K562 (cell line): ENCODE measurements at regions not wholly inside any gene's neighbourhood (a gene's known extent, or its start where the extent isn't known, plus 50 kb on each side); places are given as distances from the start of the nearest gene placed in this dataset.

ENCODE experiments used
- ATAC-seq: fragments of 200-7000 bp; cut with Tn5 transposase; 3 replicates; pipeline ENCODE4 v1.9.1; 2020; ENCODE audit warnings: moderate library complexity
- BruUV-seq: library from RNA; stranded (reverse); fragments of 400-500 nt; replicated peaks from 2 replicates; lab custom pipeline; 2021; lab: Mats Ljungman, UMichigan
- CTCF ChIA-PET: fragments of 300-600 bp; formaldehyde crosslinking; extraction: SDS; loops from one replicate; lab custom pipeline; 2021; ENCODE audit warnings: low intra/inter-chr PET ratio; lab: Yijun Ruan, JAX
- POLR2A ChIA-PET: fragments of 300-600, 350-650 bp; sonication (Branson Sonifier 250); formaldehyde crosslinking; extraction: SDS; loops from one replicate; lab custom pipeline; 2021; ENCODE audit warnings: antibody characterized with exemption, inconsistent platforms; lab: Yijun Ruan, JAX
- DNase-seq, 4 experiments: peaks; one replicate each; pipeline versions ENCODE4 v3.0.0 to v3.0.0-alpha.2; 2011 to 2018; ENCODE audit warnings: low spot score in 3 of 4, mixed read lengths in 3 of 4; ENCODE audit errors: extremely low read depth in 1 of 4
- FAIRE-seq: peaks from 2 replicates; lab custom pipeline; 2011; peaks lifted over from hg19 to GRCh38; lab: Jason Lieb, UNC
- H2AFZ ChIP-seq: 2 replicates; pipeline ENCODE4 v1.6.0; 2011; ENCODE audit warnings: low read depth, low read length, control low read depth, inconsistent platforms
- H3K27ac ChIP-seq: fragments of 200-600 bp; 3 replicates; pipeline ENCODE4 v1.8.0; 2011; ENCODE audit warnings: low read depth, mild to moderate bottlenecking, control low read depth, inconsistent platforms, low read length, moderate library complexity, mixed read lengths; ENCODE audit errors: extremely low read depth
- H3K27me3 ChIP-seq, 2 experiments: fragments of 300-600 bp in 1 of 2; 2 replicates in 1 of 2; 3 replicates in 1 of 2; pipeline versions ENCODE4 v1.6.0 to v1.8.0; 2011; ENCODE audit warnings: inconsistent platforms in 2 of 2, low read length in 2 of 2, mild to moderate bottlenecking in 1 of 2, mixed read lengths in 1 of 2, moderate library complexity in 1 of 2; ENCODE audit not compliant: control insufficient read depth in 2 of 2, insufficient read depth in 2 of 2
- H3K36me3 ChIP-seq: fragments of 300-600 bp; 3 replicates; pipeline ENCODE4 v1.8.0; 2011; ENCODE audit warnings: mild to moderate bottlenecking, low read length, inconsistent platforms; ENCODE audit not compliant: control insufficient read depth, insufficient read depth
- H3K4me1 ChIP-seq, 2 experiments: fragments of 200-600 bp in 1 of 2; replicated peaks in 1 of 2; 2 replicates in 1 of 2; 3 replicates in 1 of 2; pipeline versions ENCODE4 v1.5.1 to v1.8.0; 2011; ENCODE audit warnings: inconsistent platforms in 2 of 2, low read length in 2 of 2, mild to moderate bottlenecking in 1 of 2, mixed read lengths in 1 of 2, moderate library complexity in 1 of 2; ENCODE audit not compliant: control insufficient read depth in 2 of 2, insufficient read depth in 2 of 2
- H3K4me2 ChIP-seq: 2 replicates; pipeline ENCODE4 v1.6.1; 2011; ENCODE audit warnings: low read length, control low read depth, inconsistent platforms, mixed read lengths; ENCODE audit not compliant: insufficient read depth
- H3K4me3 ChIP-seq: fragments of 200-600 bp; sonication (generic), shearing (Covaris generic); 2 replicates; pipeline ENCODE4 v1.5.1; 2016; ENCODE audit warnings: control low read depth, inconsistent platforms
- H3K79me2 ChIP-seq: fragments of 200-600 bp; 3 replicates; pipeline ENCODE4 v1.8.0; 2011; ENCODE audit warnings: low read length, inconsistent platforms; ENCODE audit not compliant: control insufficient read depth, insufficient read depth
- H3K9ac ChIP-seq, 2 experiments: 2 replicates each; pipeline versions ENCODE4 v1.6.0 to v1.6.1; 2011; ENCODE audit warnings: low read depth in 2 of 2, low read length in 2 of 2, control low read depth in 1 of 2, inconsistent platforms in 1 of 2, mild to moderate bottlenecking in 1 of 2, mixed read lengths in 1 of 2; ENCODE audit not compliant: insufficient read depth in 1 of 2
- H3K9me1 ChIP-seq: one replicate; pipeline ENCODE4 v1.6.0; 2011; ENCODE audit warnings: inconsistent platforms, mild to moderate bottlenecking, low read length, moderate library complexity; ENCODE audit not compliant: control insufficient read depth, insufficient read depth
- H3K9me3 ChIP-seq: replicated peaks from 2 replicates; pipeline ENCODE4 v1.5.1; 2011; ENCODE audit warnings: low read depth, low read length, inconsistent platforms; ENCODE audit not compliant: control insufficient read depth, insufficient read depth
- H4K20me1 ChIP-seq: replicated peaks from 2 replicates; pipeline ENCODE4 v1.6.1; 2011; ENCODE audit warnings: low read length, inconsistent platforms, mixed read lengths; ENCODE audit not compliant: control insufficient read depth, insufficient read depth
- BRF1 ChIP-seq: IDR thresholded peaks from 3 replicates; pipeline ENCODE4 v1.6.1; 2011; ENCODE audit warnings: borderline replicate concordance, mild to moderate bottlenecking; ENCODE audit not compliant: insufficient read length; ENCODE audit errors: extremely low read depth
- EP300 ChIP-seq: IDR thresholded peaks from 2 replicates; pipeline ENCODE4 v1.6.1; 2012; ENCODE audit warnings: low read length, improper control_type of control experiment
- HLTF ChIP-seq: fragments of 450-650 bp; IDR thresholded peaks from 2 replicates; pipeline ENCODE4 v1.6.1; 2016
- POLR2AphosphoS5 ChIP-seq: IDR thresholded peaks from 2 replicates; pipeline ENCODE4 v1.6.1; 2011; ENCODE audit warnings: mild to moderate bottlenecking, low read depth, low read length, moderate library complexity; ENCODE audit not compliant: control insufficient read depth, insufficient read depth
- RFX5 ChIP-seq: IDR thresholded peaks from 2 replicates; pipeline ENCODE4 v1.6.1; 2011; ENCODE audit warnings: low read depth, mild to moderate bottlenecking, improper control_type of control experiment, low read length
- ZC3H11A ChIP-seq: IDR thresholded peaks from 2 replicates; pipeline ENCODE4 v1.6.1; 2012; ENCODE audit warnings: low read depth, low read length, improper control_type of control experiment
- ZNF212 ChIP-seq: fragments of 450-650 bp; formaldehyde crosslinking; IDR thresholded peaks from 2 replicates; pipeline ENCODE4 v1.4.0; 2020; ENCODE audit warnings: mild to moderate bottlenecking
- WGBS: fragments of 100-300 bp; shearing (Covaris generic); methylation state at CpG from one replicate; pipeline ENCODE4 v1.1.6; 2016; ENCODE audit warnings: low coverage, mixed read lengths; ENCODE audit not compliant: insufficient coverage; ENCODE audit errors: missing lambda C conversion rate; 5-methylcytosine and 5-hydroxymethylcytosine counted together
- in situ Hi-C: fragments of 300-500 bp; cut with MboI; formaldehyde crosslinking; loops from 4 replicates; pipeline ENCODE4 v1.15.0; 2018; ENCODE audit warnings: inconsistent platforms, mixed read lengths
- intact Hi-C: fragments of 100-400 bp; cut with micrococcal nuclease; formaldehyde crosslinking; loops from 2 replicates; pipeline ENCODE4 v1.14.2; 2022
- TF ChIP-seq, protein P1 (sequence below): fragments of 150-350 bp; IDR thresholded peaks from 2 replicates; pipeline ENCODE4 v1.6.1; 2014; ENCODE audit warnings: low read depth, mild to moderate bottlenecking, low read length, borderline replicate concordance

DNA sequence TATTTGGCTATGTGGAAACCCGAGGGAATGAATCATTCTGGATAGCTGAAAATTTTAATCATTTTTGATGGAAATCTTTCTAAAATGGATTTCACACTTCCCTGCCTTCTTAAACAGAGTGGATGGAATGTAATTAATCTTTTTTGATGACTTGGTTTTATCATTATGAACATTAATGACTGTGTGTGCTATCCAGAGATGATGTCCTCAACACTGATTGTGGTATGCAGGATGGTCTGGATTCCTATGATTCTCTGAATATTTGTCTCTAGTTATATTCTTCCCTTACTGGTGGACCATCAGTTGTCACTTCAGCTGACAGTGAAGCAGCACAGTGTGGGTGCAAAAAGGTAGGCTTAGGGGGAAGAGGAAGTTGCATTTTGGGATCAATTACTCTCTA is 513.5 kb downstream of the LMO4 start:
- Histone ChIP-seq H3K4me3 (no peak overlapping the region), H3K4me1 (no peaks in the 10 kb centered on the region), H4K20me1 (no peaks in the 10 kb centered on the region), H3K9ac (no peak overlapping the region), H3K36me3 (no peaks in the 10 kb centered on the region), H3K27me3 (no peaks in the 10 kb centered on the region), H3K79me2 (no peaks in the 10 kb centered on the region), H2AFZ (no peak overlapping the region), H3K4me2 (no peak overlapping the region), H3K9me1 (no peaks in the 10 kb centered on the region), H3K9me3 (no peaks in the 10 kb centered on the region; the same call in 1 of the 2 replicates), H3K27ac (no peak overlapping the region)
- 6% methylated on average over 1 of the region's 1 CpG for WGBS
- BruUV-seq = no TSS peak
- ATAC-seq (no peak), FAIRE-seq (no peak), DNase-seq (no peak)
- TF ChIP-seq BRF1 (no peak), ZNF212 (CRISPR knock-in tag) (no peak), EP300 (no peak), POLR2AphosphoS5 (no peak), ZC3H11A (no peak), HLTF (no peak), RFX5 (no peak)
- TF ChIP-seq, protein P1, sequence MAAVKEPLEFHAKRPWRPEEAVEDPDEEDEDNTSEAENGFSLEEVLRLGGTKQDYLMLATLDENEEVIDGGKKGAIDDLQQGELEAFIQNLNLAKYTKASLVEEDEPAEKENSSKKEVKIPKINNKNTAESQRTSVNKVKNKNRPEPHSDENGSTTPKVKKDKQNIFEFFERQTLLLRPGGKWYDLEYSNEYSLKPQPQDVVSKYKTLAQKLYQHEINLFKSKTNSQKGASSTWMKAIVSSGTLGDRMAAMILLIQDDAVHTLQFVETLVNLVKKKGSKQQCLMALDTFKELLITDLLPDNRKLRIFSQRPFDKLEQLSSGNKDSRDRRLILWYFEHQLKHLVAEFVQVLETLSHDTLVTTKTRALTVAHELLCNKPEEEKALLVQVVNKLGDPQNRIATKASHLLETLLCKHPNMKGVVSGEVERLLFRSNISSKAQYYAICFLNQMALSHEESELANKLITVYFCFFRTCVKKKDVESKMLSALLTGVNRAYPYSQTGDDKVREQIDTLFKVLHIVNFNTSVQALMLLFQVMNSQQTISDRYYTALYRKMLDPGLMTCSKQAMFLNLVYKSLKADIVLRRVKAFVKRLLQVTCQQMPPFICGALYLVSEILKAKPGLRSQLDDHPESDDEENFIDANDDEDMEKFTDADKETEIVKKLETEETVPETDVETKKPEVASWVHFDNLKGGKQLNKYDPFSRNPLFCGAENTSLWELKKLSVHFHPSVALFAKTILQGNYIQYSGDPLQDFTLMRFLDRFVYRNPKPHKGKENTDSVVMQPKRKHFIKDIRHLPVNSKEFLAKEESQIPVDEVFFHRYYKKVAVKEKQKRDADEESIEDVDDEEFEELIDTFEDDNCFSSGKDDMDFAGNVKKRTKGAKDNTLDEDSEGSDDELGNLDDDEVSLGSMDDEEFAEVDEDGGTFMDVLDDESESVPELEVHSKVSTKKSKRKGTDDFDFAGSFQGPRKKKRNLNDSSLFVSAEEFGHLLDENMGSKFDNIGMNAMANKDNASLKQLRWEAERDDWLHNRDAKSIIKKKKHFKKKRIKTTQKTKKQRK = no peak
- in situ Hi-C loops = no loop called here
- CTCF ChIA-PET = no interaction called here
- intact Hi-C loops = no loop called here
- POLR2A ChIA-PET = no interaction called here
